Eye (tissue), 1 donor: ENCODE measurements at regions not wholly inside any gene's neighbourhood (a gene's known extent, or its start where the extent isn't known, plus 50 kb on each side); places are given as distances from the start of the nearest gene placed in this dataset.

ENCODE experiments used
- DNase-seq: peaks from one replicate; pipeline ENCODE4 v3.0.0-alpha.2; 2015

- no peak for DNase-seq
Measured at GRCh38 chr13:75038393-75039113, 443.4 kb downstream of the TBC1D4 start.

- no peak for DNase-seq
Measured at GRCh38 chr13:75025956-75026355, 456.0 kb downstream of the TBC1D4 start.

- no peak for DNase-seq
Measured at GRCh38 chr13:75024602-75025001, 457.4 kb downstream of the TBC1D4 start.

- DNase-seq, result no peak
Measured at GRCh38 chr13:75023609-75024008, 458.4 kb downstream of the TBC1D4 start.

GRCh38 chr13:75021151-75021550 lies 460.8 kb downstream of the TBC1D4 start:
- no peak for DNase-seq

- DNase-seq, result no peak
Measured at GRCh38 chr13:75016225-75016624, 465.7 kb downstream of the TBC1D4 start.

GRCh38 chr13:75013818-75014217 lies 468.2 kb downstream of the TBC1D4 start:
- no peak for DNase-seq

GRCh38 chr13:75010941-75011340 lies 471.0 kb downstream of the TBC1D4 start:
- peak; percentile 18 for DNase-seq

- no peak for DNase-seq
Measured at GRCh38 chr13:75008926-75009325, 473.0 kb downstream of the TBC1D4 start.

GRCh38 chr13:74990992-74991391 lies 491.0 kb downstream of the TBC1D4 start:
- no peak for DNase-seq

GRCh38 chr13:74987124-74987690 lies 494.8 kb downstream of the TBC1D4 start:
- no peak for DNase-seq

- DNase-seq, result no peak
Measured at GRCh38 chr13:74986609-74987008, 495.4 kb downstream of the TBC1D4 start.

GRCh38 chr13:74979703-74980102 lies 502.3 kb downstream of the TBC1D4 start:
- DNase-seq, result no peak

GRCh38 chr13:74978591-74978990 lies 503.4 kb downstream of the TBC1D4 start:
- DNase-seq, result peak; percentile 10

- no peak for DNase-seq
Measured at GRCh38 chr13:74977498-74977897, 504.5 kb downstream of the TBC1D4 start.

GRCh38 chr13:74975111-74975510 lies 506.9 kb downstream of the TBC1D4 start:
- no peak for DNase-seq

GRCh38 chr13:74973935-74974879 lies 507.8 kb downstream of the TBC1D4 start:
- no peak for DNase-seq

- no peak for DNase-seq
Measured at GRCh38 chr13:74969419-74969818, 512.5 kb downstream of the TBC1D4 start.

- peak; percentile 78 for DNase-seq
Measured at GRCh38 chr13:74966814-74967424, 515.0 kb downstream of the TBC1D4 start.

GRCh38 chr13:74966275-74966674 lies 515.7 kb downstream of the TBC1D4 start:
- DNase-seq, result no peak

- DNase-seq, result no peak
Measured at GRCh38 chr13:74945637-74946036, 536.3 kb downstream of the TBC1D4 start.

- peak; percentile 21 for DNase-seq
Measured at GRCh38 chr13:74931698-74932433, 550.1 kb downstream of the TBC1D4 start.
